ENCODE measurements at regions not wholly inside any gene's neighbourhood (a gene's known extent, or its start where the extent isn't known, plus 50 kb on each side); places are given as distances from the start of the nearest gene placed in this dataset.

DNA sequence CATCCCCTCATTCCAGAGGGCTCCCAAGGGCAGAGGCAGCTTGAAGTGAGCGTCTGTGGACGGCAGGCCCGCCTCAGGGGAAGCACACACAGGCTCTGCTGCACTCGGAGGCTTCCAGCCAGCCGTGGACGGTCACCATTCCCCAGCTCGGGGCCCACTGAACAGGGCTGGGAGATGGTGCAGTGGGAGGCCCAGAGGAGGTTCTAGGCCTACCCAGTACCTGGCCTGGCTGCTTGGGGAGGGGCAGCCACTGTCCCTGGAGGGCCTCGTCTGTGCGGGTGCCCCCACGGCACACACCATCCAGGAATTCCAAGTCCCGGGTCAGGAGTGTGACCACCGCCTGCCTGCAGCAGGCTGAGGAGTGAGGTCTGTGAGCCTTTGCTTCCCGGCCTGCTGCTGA is 80.4 kb downstream of the SIK1 start:
- TF ChIP-seq CTCF (IDR thresholded peaks at IDR 0.05) (no peak), POLR2A (IDR thresholded peaks at IDR 0.05) (no peak)
